Lower lobe of right lung (tissue), 2 donors: ENCODE measurements at regions not wholly inside any gene's neighbourhood (a gene's known extent, or its start where the extent isn't known, plus 50 kb on each side); places are given as distances from the start of the nearest gene placed in this dataset.

Experiments used
- ATAC-seq, 2 donors: fragments of 200-7000 bp; cut with Tn5 transposase; one replicate each; pipeline ENCODE4 v1.9.1; 2020 to 2022; ENCODE audit warnings: mild to moderate bottlenecking in 2 of 2, moderate library complexity in 2 of 2
- DNase-seq: peaks from one replicate; pipeline ENCODE4 v3.0.0-alpha.2; 2020
- H3K27ac ChIP-seq: fragments of 200-600 bp; one replicate; pipeline ENCODE4 v1.8.0; 2022
- H3K27me3 ChIP-seq: fragments of 200-600 bp; one replicate; pipeline ENCODE4 v1.8.0; 2022; ENCODE audit warnings: low read depth
- H3K36me3 ChIP-seq: fragments of 200-600 bp; one replicate; pipeline ENCODE4 v1.8.0; 2022; ENCODE audit warnings: mild to moderate bottlenecking
- H3K4me1 ChIP-seq: fragments of 200-600 bp; one replicate; pipeline ENCODE4 v1.8.0; 2022
- H3K4me3 ChIP-seq: fragments of 200-600 bp; one replicate; pipeline ENCODE4 v1.8.0; 2022; ENCODE audit warnings: mild to moderate bottlenecking
- H3K9me3 ChIP-seq: fragments of 200-600 bp; one replicate; pipeline ENCODE4 v1.8.0; 2022
- intact Hi-C: fragments of 100-400 bp; cut with DNase I; formaldehyde crosslinking; loops from one replicate; pipeline ENCODE4 v1.11.0; 2022
- TF ChIP-seq, protein P1 (sequence below): fragments of 200-600 bp; IDR thresholded peaks from one replicate; pipeline ENCODE4 v1.8.0; 2022; ENCODE audit warnings: antibody characterized with exemption, mild to moderate bottlenecking
- donor health status: DM: no; HTN: yes; CAD: no; lungs with severe emphysema.

DNA sequence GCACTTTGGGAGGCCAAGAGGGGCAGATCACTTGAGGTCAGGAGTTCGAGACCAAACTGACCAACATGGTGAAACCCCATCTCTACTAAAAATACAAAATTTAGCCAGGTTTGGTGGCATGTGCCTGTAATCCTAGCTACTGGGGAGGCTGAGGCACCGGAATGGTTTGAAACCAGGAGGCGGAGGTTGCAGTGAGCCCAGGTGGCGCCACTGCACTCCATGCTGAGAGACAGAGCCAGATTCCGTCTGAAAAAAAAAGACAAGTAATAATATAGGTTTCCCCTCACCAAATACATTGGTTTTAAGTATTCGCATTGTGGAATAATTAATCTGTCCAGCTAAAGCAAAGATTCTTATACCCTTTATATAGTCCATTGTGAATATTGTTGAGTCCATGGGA is 1544.6 kb downstream of the OLFM4 start:
- TF ChIP-seq, protein P1, sequence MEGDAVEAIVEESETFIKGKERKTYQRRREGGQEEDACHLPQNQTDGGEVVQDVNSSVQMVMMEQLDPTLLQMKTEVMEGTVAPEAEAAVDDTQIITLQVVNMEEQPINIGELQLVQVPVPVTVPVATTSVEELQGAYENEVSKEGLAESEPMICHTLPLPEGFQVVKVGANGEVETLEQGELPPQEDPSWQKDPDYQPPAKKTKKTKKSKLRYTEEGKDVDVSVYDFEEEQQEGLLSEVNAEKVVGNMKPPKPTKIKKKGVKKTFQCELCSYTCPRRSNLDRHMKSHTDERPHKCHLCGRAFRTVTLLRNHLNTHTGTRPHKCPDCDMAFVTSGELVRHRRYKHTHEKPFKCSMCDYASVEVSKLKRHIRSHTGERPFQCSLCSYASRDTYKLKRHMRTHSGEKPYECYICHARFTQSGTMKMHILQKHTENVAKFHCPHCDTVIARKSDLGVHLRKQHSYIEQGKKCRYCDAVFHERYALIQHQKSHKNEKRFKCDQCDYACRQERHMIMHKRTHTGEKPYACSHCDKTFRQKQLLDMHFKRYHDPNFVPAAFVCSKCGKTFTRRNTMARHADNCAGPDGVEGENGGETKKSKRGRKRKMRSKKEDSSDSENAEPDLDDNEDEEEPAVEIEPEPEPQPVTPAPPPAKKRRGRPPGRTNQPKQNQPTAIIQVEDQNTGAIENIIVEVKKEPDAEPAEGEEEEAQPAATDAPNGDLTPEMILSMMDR, result no peak

DNA sequence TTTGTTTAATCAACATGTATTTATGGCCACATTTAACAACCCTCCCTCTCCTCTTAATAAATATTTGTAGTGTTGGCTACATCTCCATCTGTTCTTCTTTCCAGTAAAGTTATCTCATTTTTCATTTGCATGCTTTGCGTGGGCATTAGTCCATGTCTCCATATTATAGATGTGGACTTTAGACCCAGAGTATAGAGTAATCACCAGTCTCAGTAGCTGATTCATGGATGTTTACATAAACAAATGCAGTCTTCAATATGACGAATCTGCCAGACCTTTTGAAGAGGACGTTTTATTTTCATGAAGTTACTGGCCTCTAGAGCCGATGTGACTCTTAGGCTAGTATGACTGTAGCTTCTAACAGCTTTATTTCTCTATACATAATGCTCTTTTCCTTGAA is 1546.2 kb downstream of the OLFM4 start:
- no peak for ATAC-seq
- intact Hi-C loops, result no loop called here
- Histone ChIP-seq H3K36me3 (no peaks in the 10 kb centered on the region), H3K27me3 (no peaks in the 10 kb centered on the region), H3K4me1 (no peaks in the 10 kb centered on the region), H3K4me3 (no peak overlapping the region), H3K9me3 (no peaks in the 10 kb centered on the region), H3K27ac (no peak overlapping the region)
- TF ChIP-seq, protein P1, result no peak
- DNase-seq, result no peak

More for the DNA sequence above, 1544.6 kb downstream of the OLFM4 start:
- ATAC-seq (no peak), DNase-seq (no peak)
- no peak overlapping the region for H3K27ac ChIP-seq
- no peaks in the 10 kb centered on the region for H3K27me3 ChIP-seq
- no peaks in the 10 kb centered on the region for H3K4me1 ChIP-seq
- no peak overlapping the region for H3K4me3 ChIP-seq
- no peaks in the 10 kb centered on the region for H3K36me3 ChIP-seq
- intact Hi-C loops, result no loop called here
- no peaks in the 10 kb centered on the region for H3K9me3 ChIP-seq

DNA sequence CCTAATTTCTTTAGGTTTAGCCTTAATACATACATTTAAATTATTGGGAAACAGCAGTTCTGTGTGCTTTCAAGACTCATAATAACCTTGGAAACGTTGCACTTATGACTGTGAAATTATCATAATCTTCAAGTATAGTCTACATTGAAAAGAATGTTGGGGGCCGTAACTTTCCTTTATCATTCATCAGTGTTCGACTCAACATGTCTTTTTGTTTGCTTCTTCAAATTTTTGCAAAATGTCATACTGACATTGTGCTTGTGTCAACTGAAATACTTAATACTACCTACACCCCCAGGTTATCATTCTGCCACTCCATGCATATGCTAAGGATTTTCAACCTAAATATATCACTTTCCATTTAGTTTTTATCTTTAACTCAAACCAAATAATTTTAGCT is 1562.9 kb downstream of the OLFM4 start:
- Histone ChIP-seq H3K27ac (no peak overlapping the region), H3K36me3 (no peaks in the 10 kb centered on the region), H3K4me1 (no peaks in the 10 kb centered on the region), H3K4me3 (no peak overlapping the region), H3K27me3 (no peaks in the 10 kb centered on the region), H3K9me3 (no peaks in the 10 kb centered on the region)
- no peak for ATAC-seq
- DNase-seq, result no peak
- TF ChIP-seq, protein P1, result no peak
- intact Hi-C loops, result no loop called here

DNA sequence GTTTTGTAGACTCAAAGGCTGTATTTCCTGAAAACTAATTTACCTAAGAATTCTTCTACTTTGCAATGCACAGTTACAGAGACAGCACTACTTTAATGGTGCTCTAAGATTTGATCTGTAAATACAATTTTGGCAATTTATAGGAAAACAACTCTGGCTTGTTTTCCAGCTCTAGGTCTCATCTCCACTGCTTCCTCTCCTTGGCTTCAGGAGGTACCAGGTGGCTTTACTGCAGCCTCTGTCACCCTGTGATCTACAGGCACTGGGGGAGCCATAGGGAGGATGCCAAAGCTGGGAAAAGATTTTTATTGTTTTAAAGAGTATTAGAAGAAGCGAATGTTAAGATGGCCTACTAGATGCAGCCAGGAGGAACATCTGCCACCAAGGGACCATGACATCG is 1563.6 kb downstream of the OLFM4 start:
- Histone ChIP-seq H3K4me1 (no peaks in the 10 kb centered on the region), H3K27me3 (no peaks in the 10 kb centered on the region), H3K36me3 (no peaks in the 10 kb centered on the region), H3K9me3 (no peaks in the 10 kb centered on the region), H3K4me3 (no peak overlapping the region), H3K27ac (no peak overlapping the region)
- intact Hi-C loops, result no loop called here
- DNase-seq, result no peak
- ATAC-seq, result no peak
- TF ChIP-seq, protein P1, result no peak

DNA sequence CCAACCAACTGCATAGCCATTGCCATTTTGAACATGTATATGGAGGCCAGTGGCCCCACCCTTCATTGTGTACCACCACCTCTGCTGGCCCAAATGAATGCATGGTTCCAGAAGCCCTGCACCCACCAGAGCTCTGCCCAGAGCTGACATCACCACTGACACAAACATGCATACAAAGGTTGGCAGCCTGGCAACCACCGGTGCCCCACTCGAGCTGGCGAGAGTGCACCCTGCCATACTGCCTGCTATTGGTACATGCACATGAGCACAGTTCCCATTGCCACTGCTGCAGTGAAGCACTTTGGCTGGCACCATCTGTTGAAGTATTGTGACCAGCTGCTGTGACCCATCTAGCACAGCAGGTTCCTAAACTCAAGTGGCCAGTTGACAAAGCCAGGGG is 1564.9 kb downstream of the OLFM4 start:
- Histone ChIP-seq H3K4me3 (no peak overlapping the region), H3K27ac (no peak overlapping the region), H3K4me1 (no peaks in the 10 kb centered on the region), H3K36me3 (no peaks in the 10 kb centered on the region), H3K9me3 (no peaks in the 10 kb centered on the region), H3K27me3 (no peaks in the 10 kb centered on the region)
- intact Hi-C loops, result no loop called here
- TF ChIP-seq, protein P1, result no peak
- ATAC-seq (no peak), DNase-seq (no peak)

DNA sequence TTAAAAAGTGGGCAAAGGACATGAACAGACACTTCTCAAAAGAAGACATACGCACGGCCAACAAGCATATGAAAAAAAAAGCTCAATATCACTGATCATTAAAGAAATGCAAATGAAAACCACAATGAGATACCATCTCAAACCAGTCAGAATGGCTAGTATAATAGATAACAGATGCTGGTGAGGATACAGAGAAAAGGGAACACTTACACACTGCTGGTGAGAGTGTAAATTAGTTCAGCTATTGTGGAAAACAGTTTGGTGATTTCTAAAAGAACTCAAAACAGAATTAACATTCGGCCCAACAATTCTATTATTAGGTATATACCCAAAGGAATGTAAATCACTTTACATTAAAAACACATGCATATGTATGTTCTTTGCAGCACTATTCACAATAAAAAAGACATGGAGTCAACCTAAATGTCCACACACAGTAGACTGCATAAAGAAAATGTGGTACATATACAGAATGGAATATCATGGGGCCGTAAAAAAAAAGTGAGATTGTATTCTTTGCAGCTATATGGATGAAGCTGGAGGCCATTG is 1569.0 kb downstream of the OLFM4 start:
- H3K9me3 ChIP-seq, result peaks cover 5% of the 10 kb centered on the region
- no peaks in the 10 kb centered on the region for H3K4me1 ChIP-seq
- H3K36me3 ChIP-seq, result no peaks in the 10 kb centered on the region
- DNase-seq, result no peak
- no peak overlapping the region for H3K4me3 ChIP-seq
- H3K27me3 ChIP-seq, result no peaks in the 10 kb centered on the region
- intact Hi-C loops, result no loop called here
- no peak overlapping the region for H3K27ac ChIP-seq
- ATAC-seq, result no peak
- TF ChIP-seq, protein P1, result no peak
